Spleen (tissue), 11 donors: ENCODE measurements at regions not wholly inside any gene's neighbourhood (a gene's known extent, or its start where the extent isn't known, plus 50 kb on each side); places are given as distances from the start of the nearest gene placed in this dataset.

ENCODE experiments used
- DNase-seq: peaks from one replicate; pipeline ENCODE4 v3.0.0-alpha.2; 2020
- H3K27ac ChIP-seq, 8 donors: fragments of 200-600 bp; sonication (generic) in 7 of 8; 1 replicate in 4 of 8; 2 replicates in 4 of 8; pipeline versions ENCODE4 v1.5.0 to v1.8.0; 2016 to 2021; ENCODE audit warnings: inconsistent platforms in 4 of 8, mild to moderate bottlenecking in 4 of 8, moderate library complexity in 1 of 8
- H3K27me3 ChIP-seq, 7 donors: fragments of 200-600 bp; sonication (generic) in 6 of 7; replicated peaks in 1 of 7; 1 replicate in 4 of 7; 2 replicates in 3 of 7; pipeline versions ENCODE4 v1.5.0 to v1.8.0; 2016 to 2021; ENCODE audit warnings: inconsistent platforms in 3 of 7, mild to moderate bottlenecking in 1 of 7
- H3K36me3 ChIP-seq, 6 donors: fragments of 200-600 bp; sonication (generic) in 5 of 6; 1 replicate in 4 of 6; 2 replicates in 2 of 6; pipeline versions ENCODE4 v1.5.0 to v1.8.0; 2016 to 2021; ENCODE audit warnings: inconsistent platforms in 2 of 6
- H3K4me1 ChIP-seq, 6 donors: fragments of 200-600 bp; sonication (generic) in 5 of 6; 1 replicate in 3 of 6; 2 replicates in 3 of 6; pipeline versions ENCODE4 v1.5.0 to v1.8.0; 2016 to 2021; ENCODE audit warnings: inconsistent platforms in 3 of 6
- H3K4me3 ChIP-seq, 8 donors: fragments of 200-600 bp; sonication (generic) in 7 of 8; 1 replicate in 4 of 8; 2 replicates in 4 of 8; pipeline versions ENCODE4 v1.5.0 to v1.8.0; 2016 to 2021; ENCODE audit warnings: inconsistent platforms in 4 of 8, mild to moderate bottlenecking in 4 of 8, moderate library complexity in 2 of 8
- H3K9me3 ChIP-seq, 8 donors: fragments of 200-600 bp; sonication (generic) in 7 of 8; 1 replicate in 4 of 8; 2 replicates in 4 of 8; pipeline versions ENCODE4 v1.5.0 to v1.8.0; 2016 to 2021; ENCODE audit warnings: inconsistent platforms in 4 of 8
- CTCF ChIP-seq, 11 experiments: fragments of 200-600 bp in 7 of 11; fragments of 450-650 bp in 4 of 11; sonication (generic) in 4 of 11; IDR thresholded peaks in 8 of 11; conservative IDR thresholded peaks in 3 of 11; 1 replicate in 7 of 11; 2 replicates in 4 of 11; pipeline versions ENCODE4 v1.4.0 to v1.8.0; 2016 to 2021; ENCODE audit warnings: antibody characterized with exemption in 11 of 11, inconsistent platforms in 4 of 11, mild to moderate bottlenecking in 1 of 11
- POLR2A ChIP-seq, 3 donors: fragments of 450-650 bp; IDR thresholded peaks; one replicate each; pipeline ENCODE4 v1.5.1; 2017; ENCODE audit warnings: antibody characterized with exemption in 3 of 3, mild to moderate bottlenecking in 1 of 3
- POLR2AphosphoS5 ChIP-seq, 3 donors: sonication (generic); formaldehyde crosslinking; IDR thresholded peaks; one replicate each; pipeline ENCODE4 v1.5.1; 2017; ENCODE audit warnings: antibody characterized with exemption in 3 of 3
- WGBS, 5 donors: extraction: QIAGEN DNeasy Blood & Tissue Kit in 3 of 5; methylation state at CpG; one replicate each; pipeline versions ENCODE4 v1.1.5 to v1.1.7; 2013 to 2018; 5-methylcytosine and 5-hydroxymethylcytosine counted together
- intact Hi-C: fragments of 100-400 bp; cut with DNase I; formaldehyde crosslinking; loops from one replicate; pipeline ENCODE4 v1.15.0; 2023; ENCODE audit warnings: low total_unique reads
- donor health status: healthy with polysubstance abuse.
- donor health status: DM: no; HTN: no; CAD: no; lungs with moderate emphysema.
- donor health status: DM: no; HTN: no; CAD: no.
- donor health status: Bipolar disorder and iron deficiency.
- donor health status: healthy.
- donor health status: DM: no; HTN: no; CAD: no.
- donor health status: DM: yes; HTN: yes; CAD: no.

GRCh38 chr4:97367878-97368277 is 775.4 kb downstream of the STPG2 start:
- TF ChIP-seq POLR2AphosphoS5 (IDR thresholded peaks at IDR 0.05) (no peak), CTCF (IDR thresholded peaks at IDR 0.05 in 8 of 11, conservative IDR thresholded peaks at IDR 0.05 in 3 of 11) (no peak), POLR2A (IDR thresholded peaks at IDR 0.05) (no peak)
- no peak for DNase-seq
- H3K4me3 ChIP-seq = no peak overlapping the region
- H3K27ac ChIP-seq = no peak overlapping the region
- H3K4me1 ChIP-seq = no peaks in the 10 kb centered on the region
- H3K36me3 ChIP-seq = no peaks in the 10 kb centered on the region
- H3K9me3 ChIP-seq = peaks cover 0 to 32% (median 22%) of the 10 kb centered on the region in 8 donors
- intact Hi-C loops = no loop called here
- H3K27me3 ChIP-seq = no peaks in the 10 kb centered on the region

GRCh38 chr4:97370568-97370967 is 772.7 kb downstream of the STPG2 start:
- intact Hi-C loops = no loop called here
- Histone ChIP-seq H3K36me3 (no peaks in the 10 kb centered on the region), H3K27me3 (no peaks in the 10 kb centered on the region), H3K9me3 (peaks cover 0 to 15% (median 5%) of the 10 kb centered on the region in 8 donors), H3K27ac (no peak overlapping the region), H3K4me3 (no peak overlapping the region), H3K4me1 (no peaks in the 10 kb centered on the region)
- WGBS, 5 donors = 60 to 71% (median 65%) methylated on average over 3 of the region's 3 CpGs
- DNase-seq = no peak
- no peak for TF ChIP-seq POLR2AphosphoS5 (IDR thresholded peaks at IDR 0.05)
- no peak for TF ChIP-seq POLR2A (IDR thresholded peaks at IDR 0.05)
- no peak for TF ChIP-seq CTCF (IDR thresholded peaks at IDR 0.05 in 8 of 11, conservative IDR thresholded peaks at IDR 0.05 in 3 of 11)

- intact Hi-C loops = no loop called here
- 61 to 81% (median 74%) methylated on average over 1 of the region's 1 CpG for WGBS, 5 donors
- no peak for TF ChIP-seq POLR2AphosphoS5 (IDR thresholded peaks at IDR 0.05)
- TF ChIP-seq CTCF (IDR thresholded peaks at IDR 0.05 in 8 of 11, conservative IDR thresholded peaks at IDR 0.05 in 3 of 11) = no peak
- no peak for TF ChIP-seq POLR2A (IDR thresholded peaks at IDR 0.05)
These were observed 768.8 kb downstream of the STPG2 start for GRCh38 chr4:97374526-97374925.

GRCh38 chr4:97386969-97387368 is 756.3 kb downstream of the STPG2 start:
- Histone ChIP-seq H3K4me3 (no peak overlapping the region), H3K36me3 (no peaks in the 10 kb centered on the region), H3K9me3 (peaks cover 0 to 25% (median 9%) of the 10 kb centered on the region in 8 donors), H3K27ac (no peak overlapping the region), H3K4me1 (no peaks in the 10 kb centered on the region), H3K27me3 (no peaks in the 10 kb centered on the region)
- intact Hi-C loops = no loop called here
- no peak for DNase-seq
- TF ChIP-seq CTCF (IDR thresholded peaks at IDR 0.05 in 8 of 11, conservative IDR thresholded peaks at IDR 0.05 in 3 of 11) = no peak
- no peak for TF ChIP-seq POLR2AphosphoS5 (IDR thresholded peaks at IDR 0.05)
- no peak for TF ChIP-seq POLR2A (IDR thresholded peaks at IDR 0.05)

More at GRCh38 chr4:97374526-97374925, 768.8 kb downstream of the STPG2 start:
- Histone ChIP-seq H3K27me3 (no peaks in the 10 kb centered on the region), H3K27ac (no peak overlapping the region), H3K9me3 (peaks cover 0 to 11% (median 0%) of the 10 kb centered on the region in 8 donors), H3K36me3 (no peaks in the 10 kb centered on the region), H3K4me3 (no peak overlapping the region), H3K4me1 (no peaks in the 10 kb centered on the region)
- no peak for DNase-seq
